Ovary (tissue), 3 donors: ENCODE measurements at regions not wholly inside any gene's neighbourhood (a gene's known extent, or its start where the extent isn't known, plus 50 kb on each side); places are given as distances from the start of the nearest gene placed in this dataset.

Experiments used
- EP300 ChIP-seq: sonication (generic); formaldehyde crosslinking; IDR thresholded peaks from one replicate; pipeline ENCODE4 v1.6.1; 2017; ENCODE audit warnings: antibody characterized with exemption
- POLR2A ChIP-seq: fragments of 450-650 bp; IDR thresholded peaks from one replicate; pipeline ENCODE4 v1.6.1; 2017; ENCODE audit warnings: antibody characterized with exemption, mild to moderate bottlenecking, moderate library complexity
- TF ChIP-seq, protein P1 (sequence below), 3 donors: fragments of 450-650 bp in 2 of 3; fragments of 200-600 bp in 1 of 3; IDR thresholded peaks; one replicate each; pipeline versions ENCODE4 v1.5.1 to v1.8.0; 2016 to 2022; ENCODE audit warnings: antibody characterized with exemption in 3 of 3, mild to moderate bottlenecking in 1 of 3
- donor health status: DM: no; HTN: no; CAD: no.

DNA sequence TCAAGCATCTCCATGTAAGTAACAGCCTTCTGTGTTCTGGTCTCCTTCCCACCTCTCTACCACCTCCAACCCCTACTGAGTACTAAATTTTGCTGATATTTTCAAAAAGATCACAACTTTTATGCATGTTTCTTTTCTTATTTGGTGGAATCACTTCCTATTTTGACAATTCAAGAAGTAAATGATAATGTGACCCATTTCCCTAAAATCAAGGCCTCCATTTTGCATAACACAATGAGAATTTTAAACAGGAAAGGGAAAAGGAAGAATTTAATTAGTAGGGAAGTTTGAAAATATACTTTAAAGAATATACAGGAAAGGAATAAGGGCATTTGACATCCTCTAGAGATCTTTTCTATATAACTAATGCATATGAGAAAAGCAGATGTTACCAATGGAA, 212.9 kb upstream of the RASA1 start:
- TF ChIP-seq, protein P1, sequence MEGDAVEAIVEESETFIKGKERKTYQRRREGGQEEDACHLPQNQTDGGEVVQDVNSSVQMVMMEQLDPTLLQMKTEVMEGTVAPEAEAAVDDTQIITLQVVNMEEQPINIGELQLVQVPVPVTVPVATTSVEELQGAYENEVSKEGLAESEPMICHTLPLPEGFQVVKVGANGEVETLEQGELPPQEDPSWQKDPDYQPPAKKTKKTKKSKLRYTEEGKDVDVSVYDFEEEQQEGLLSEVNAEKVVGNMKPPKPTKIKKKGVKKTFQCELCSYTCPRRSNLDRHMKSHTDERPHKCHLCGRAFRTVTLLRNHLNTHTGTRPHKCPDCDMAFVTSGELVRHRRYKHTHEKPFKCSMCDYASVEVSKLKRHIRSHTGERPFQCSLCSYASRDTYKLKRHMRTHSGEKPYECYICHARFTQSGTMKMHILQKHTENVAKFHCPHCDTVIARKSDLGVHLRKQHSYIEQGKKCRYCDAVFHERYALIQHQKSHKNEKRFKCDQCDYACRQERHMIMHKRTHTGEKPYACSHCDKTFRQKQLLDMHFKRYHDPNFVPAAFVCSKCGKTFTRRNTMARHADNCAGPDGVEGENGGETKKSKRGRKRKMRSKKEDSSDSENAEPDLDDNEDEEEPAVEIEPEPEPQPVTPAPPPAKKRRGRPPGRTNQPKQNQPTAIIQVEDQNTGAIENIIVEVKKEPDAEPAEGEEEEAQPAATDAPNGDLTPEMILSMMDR (IDR thresholded peaks at IDR 0.05) = no peak
- TF ChIP-seq POLR2A (no peak), EP300 (no peak)
